NCI-H128 (cell line): ENCODE measurements at regions not wholly inside any gene's neighbourhood (a gene's known extent, or its start where the extent isn't known, plus 50 kb on each side); places are given as distances from the start of the nearest gene placed in this dataset.
"Not testable (repeated sequence)": the region's sequence is repeated elsewhere in the genome, so short reads cannot be mapped to it uniquely, and the experiment has no call there.

Source experiments
- DNase-seq: peaks from one replicate; lab custom pipeline; 2025; ENCODE audit not compliant: unreplicated experiment; lab: John Stamatoyannopoulos, UW

DNA sequence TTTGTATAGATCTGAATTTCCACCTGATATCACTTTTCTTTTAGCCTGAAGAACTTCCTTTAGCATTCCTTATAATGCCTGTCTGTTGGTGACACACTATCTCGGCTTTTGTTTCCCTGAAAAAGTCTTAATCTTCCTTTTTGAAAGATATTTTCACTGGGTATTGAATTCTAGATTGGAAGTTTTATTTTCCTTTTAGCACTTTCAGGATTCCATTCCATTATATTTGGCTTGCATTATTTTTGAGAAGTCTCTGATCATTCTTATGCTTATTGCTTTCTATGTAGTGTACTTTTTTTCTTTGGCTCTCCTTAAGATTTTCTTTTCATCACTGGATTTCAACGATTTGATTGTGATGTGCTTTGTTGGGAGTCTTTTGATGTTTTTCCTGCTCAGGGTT is 510.7 kb downstream of the RWDD3 start:
- DNase-seq = no peak

GRCh38 chr1:95752515-95753381 is 518.7 kb downstream of the RWDD3 start:
- DNase-seq = no peak

- DNase-seq = no peak
Measured at GRCh38 chr1:95753382-95754016, 519.5 kb downstream of the RWDD3 start.

GRCh38 chr1:95754412-95754811 is 520.4 kb downstream of the RWDD3 start:
- no peak for DNase-seq

DNA sequence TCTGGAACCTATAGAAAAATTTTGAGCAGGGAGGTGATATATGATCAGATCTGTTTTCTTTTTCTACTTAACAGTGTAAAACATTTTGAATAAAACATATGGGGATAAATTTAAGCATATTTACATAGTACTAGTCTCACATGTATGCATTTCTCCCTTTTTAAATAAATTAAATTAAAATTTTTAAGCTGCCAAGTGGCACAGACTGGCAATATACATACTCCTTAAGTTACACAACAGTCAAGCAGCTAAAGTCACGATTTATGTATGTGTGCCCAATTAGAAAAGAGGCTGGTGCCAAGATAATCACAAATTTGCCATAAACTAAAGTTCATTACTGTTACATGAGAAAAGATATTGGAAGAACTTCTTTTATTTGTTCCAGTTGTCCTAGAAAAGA is 532.0 kb downstream of the RWDD3 start:
- no peak for DNase-seq

GRCh38 chr1:95770581-95770980 is 536.6 kb downstream of the RWDD3 start:
- DNase-seq = no peak

DNA sequence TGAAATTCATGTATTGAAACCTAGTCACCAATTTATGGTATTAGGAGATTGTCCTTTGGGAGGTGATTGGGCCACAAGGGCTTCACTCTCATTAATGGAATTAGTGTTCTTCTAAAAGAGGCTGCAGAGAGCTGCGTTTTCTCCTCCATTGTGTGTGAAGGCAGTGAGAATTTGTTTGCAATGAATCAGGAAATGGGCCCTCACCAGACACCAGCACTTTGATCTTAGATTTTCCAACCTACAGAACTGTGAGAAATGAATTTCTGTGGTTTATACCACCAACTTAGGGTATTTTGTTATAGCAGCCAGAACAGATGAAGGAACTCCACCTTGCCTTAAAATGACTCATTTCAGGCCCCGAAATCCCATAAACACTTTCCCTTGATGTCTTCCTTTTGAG is 544.2 kb downstream of the RWDD3 start:
- no peak for DNase-seq

- DNase-seq = no peak
Measured at GRCh38 chr1:95780836-95781235, 546.8 kb downstream of the RWDD3 start.

- no peak for DNase-seq
Measured at GRCh38 chr1:95790136-95790535, 556.1 kb downstream of the RWDD3 start.

DNA sequence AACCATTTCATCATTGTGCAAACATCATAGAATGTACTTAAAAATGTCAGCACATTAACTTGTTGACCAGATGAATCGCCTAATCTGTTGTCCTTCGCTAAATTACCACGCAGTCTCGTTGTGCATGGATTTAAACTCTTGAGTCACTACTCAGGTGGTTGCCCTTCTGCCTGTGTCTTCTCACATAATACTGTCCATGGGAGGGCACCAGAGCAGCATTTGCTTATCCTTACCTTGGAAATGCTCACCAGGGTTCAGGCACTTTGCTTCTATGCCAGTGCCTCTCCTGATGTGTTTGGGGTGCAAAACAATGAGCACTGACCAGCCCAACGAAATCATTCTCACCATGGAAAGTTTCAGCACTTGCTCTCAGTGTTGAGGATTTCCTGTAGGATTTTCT is 559.9 kb downstream of the RWDD3 start:
- DNase-seq = no peak

- DNase-seq = not testable (repeated sequence)
Measured at GRCh38 chr1:95797761-95798160, 563.8 kb downstream of the RWDD3 start.

GRCh38 chr1:95806171-95806570 is 572.2 kb downstream of the RWDD3 start:
- no peak for DNase-seq

DNA sequence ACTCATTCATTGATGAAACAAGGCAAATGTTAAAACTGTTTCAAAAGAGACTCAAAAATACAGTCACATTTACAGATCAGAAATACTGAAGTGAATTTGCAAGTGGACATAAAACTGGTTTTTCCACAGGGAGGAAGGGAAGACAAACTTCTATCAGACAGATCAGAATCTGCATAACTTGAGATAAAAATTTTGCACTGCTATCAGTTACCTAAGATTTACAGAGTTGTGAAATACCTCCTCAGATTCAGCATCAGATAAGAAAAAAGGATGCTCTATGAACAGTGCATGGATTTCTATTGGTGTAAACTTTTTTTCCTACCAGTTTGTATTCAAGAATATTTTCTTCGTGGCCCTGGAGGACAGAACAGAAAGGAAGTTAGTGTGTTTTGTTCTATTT is 575.4 kb downstream of the RWDD3 start:
- no peak for DNase-seq

DNA sequence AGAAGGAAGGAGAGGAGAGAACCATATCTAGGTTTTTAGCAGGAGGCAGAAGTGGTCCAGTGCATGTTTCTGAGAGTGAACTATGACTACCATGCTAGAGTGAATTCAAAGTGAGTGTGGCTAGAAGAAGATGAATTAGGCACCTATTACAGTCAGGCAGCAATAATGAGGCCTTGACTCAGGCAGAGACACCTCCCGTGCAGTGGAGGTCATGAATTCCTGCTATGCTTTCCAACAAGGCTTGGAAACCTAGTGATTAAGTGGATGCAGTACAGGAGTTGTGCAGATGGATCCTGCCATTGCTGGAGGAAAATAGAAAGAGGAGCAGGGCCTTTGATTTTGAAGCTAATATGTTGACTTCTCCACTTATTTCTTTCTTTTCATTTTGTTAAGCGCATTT is 581.5 kb downstream of the RWDD3 start:
- no peak for DNase-seq

- DNase-seq = no peak
Measured at GRCh38 chr1:95829556-95829955, 595.5 kb downstream of the RWDD3 start.

DNA sequence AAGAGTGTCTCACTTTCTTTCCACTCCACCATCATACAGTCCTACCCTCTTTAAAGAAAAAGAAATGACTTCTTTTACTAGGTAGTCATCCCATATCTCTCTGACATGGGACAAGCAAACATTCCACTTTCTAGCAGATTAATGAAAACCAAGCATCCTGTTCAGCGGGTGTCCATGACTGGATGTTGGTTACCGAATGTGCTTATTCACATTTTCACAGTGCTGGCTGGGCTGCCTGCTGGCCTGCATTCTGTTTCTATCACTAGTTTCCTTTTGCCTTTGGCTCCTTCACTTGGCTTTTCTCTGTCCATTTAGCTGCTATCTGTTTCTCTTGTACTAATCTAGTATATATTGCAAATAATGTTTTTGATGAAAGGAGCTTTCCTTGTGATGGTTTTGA is 598.4 kb downstream of the RWDD3 start:
- no peak for DNase-seq

DNA sequence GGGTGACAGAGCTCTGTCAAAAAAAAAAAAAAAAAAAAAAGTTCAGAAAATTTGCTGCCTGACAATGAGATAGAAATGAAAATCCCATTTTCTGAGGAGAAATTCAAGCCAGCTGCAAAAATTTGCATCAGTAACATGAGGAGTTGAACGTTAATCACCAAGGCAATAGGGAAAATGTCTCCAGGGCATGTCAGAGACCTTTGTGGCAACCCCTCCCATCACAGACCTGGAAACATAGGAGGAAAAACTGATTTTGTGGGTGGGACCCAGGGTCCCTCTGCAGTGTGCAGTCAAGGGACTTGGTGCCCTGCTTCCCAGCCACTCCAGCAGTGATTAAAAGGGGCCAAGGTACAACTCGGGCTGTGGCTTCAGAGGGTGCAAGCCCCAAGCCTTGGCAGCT is 615.4 kb downstream of the RWDD3 start:
- no peak for DNase-seq

DNA sequence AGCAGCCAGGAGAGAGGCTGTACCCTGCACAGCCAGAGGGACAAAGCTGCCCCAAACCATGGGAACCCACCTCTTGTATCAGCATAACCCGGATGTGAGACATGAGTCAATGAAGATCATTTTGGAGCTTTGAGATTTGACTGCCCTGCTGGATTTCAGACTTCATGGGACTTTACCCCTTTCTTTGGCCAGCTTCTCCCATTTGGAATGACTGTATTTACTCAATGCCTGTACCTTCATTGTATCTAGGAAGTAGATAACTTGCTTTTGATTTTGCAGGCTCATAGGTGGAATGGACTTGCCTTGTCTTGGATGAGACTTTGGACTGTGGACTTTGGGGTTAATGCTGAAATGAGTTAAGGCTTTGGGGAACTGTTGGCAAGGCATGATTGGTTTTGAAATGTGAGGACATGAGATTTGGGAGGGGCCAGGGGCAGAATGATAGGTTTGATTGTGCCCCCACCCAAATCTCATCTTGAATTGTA is 616.2 kb downstream of the RWDD3 start:
- DNase-seq = no peak

GRCh38 chr1:95850763-95851162 is 616.8 kb downstream of the RWDD3 start:
- no peak for DNase-seq

DNA sequence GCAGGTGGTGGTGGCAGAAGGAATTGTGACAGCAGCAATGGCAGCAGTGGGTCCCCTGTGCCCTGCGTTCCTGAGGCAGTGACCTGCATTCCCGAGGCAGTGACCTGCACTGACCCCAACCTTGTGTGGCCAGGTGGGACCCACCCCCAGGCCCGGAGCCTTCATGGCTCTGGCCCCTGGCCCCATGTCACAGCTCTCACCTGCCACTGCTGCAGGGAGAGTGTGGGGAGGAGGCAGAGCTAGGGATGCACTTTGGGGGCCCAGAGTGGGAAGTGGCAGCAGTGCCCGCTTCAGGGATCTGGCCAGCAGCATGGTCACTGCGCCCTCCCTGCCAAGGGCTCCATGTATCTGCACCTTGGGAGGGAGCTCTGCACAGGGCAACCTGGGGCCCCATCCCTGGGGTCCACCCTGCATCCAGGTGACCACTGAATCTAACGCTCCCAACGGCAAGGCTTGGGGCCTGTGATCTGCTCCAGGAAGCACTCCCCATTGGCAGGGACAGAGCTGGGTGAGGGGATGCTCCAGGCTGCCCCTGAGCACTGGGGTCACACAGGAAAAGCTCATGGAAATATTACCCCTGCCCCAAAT is 618.6 kb downstream of the RWDD3 start:
- DNase-seq = no peak

- DNase-seq = no peak
Measured at GRCh38 chr1:95854457-95854856, 620.4 kb downstream of the RWDD3 start.

DNA sequence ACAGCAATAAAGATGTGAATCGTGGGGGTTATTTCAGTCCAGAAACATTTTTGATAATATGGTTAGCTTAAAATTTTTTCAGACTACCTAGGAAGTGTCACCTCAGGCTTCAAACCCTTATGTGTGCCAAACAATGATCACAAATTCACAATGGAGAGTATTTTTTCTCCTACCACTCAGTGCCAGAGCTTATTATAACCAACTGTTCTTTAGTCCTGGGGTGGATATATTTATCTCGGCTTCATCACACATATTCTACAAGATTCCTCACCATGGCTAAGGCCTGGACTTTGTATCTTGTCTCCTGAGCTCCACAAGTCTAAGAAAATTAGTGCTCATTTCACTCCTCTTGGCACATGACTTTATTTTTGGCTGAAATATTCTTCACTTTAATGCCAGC is 629.1 kb downstream of the RWDD3 start:
- DNase-seq = no peak
